Thyroid gland (tissue), 4 donors: ENCODE measurements at regions not wholly inside any gene's neighbourhood (a gene's known extent, or its start where the extent isn't known, plus 50 kb on each side); places are given as distances from the start of the nearest gene placed in this dataset.

Source experiments
- DNase-seq, 2 donors: peaks; one replicate each; pipeline ENCODE4 v3.0.0-alpha.2; 2019
- H3K27ac ChIP-seq, 3 donors: fragments of 200-600 bp; sonication (generic); 1 replicate in 2 of 3; 2 replicates in 1 of 3; pipeline ENCODE4 v1.5.1; 2016 to 2019; ENCODE audit warnings: mild to moderate bottlenecking in 1 of 3, moderate library complexity in 1 of 3
- H3K27me3 ChIP-seq: fragments of 200-600 bp; sonication (generic); one replicate; pipeline ENCODE4 v1.5.1; 2019
- H3K36me3 ChIP-seq, 2 donors: fragments of 200-600 bp; sonication (generic); one replicate each; pipeline ENCODE4 v1.5.1; 2016 to 2019
- H3K4me1 ChIP-seq, 2 donors: fragments of 200-600 bp; sonication (generic); one replicate each; pipeline ENCODE4 v1.5.1; 2017 to 2019
- H3K4me3 ChIP-seq, 3 donors: fragments of 200-600 bp; sonication (generic); replicated peaks in 1 of 3; 1 replicate in 2 of 3; 2 replicates in 1 of 3; pipeline ENCODE4 v1.5.1; 2016; ENCODE audit warnings: mild to moderate bottlenecking in 1 of 3
- H3K9me3 ChIP-seq: fragments of 200-600 bp; sonication (generic); one replicate; pipeline ENCODE4 v1.5.1; 2017
- POLR2A ChIP-seq, 2 donors: fragments of 450-650 bp; IDR thresholded peaks; one replicate each; pipeline ENCODE4 v1.6.1; 2017; ENCODE audit warnings: antibody characterized with exemption in 2 of 2, mild to moderate bottlenecking in 2 of 2, moderate library complexity in 1 of 2
- WGBS, 2 donors: methylation state at CpG; one replicate each; pipeline ENCODE4 v1.1.5; 2017; 5-methylcytosine and 5-hydroxymethylcytosine counted together
- intact Hi-C: fragments of 100-400 bp; cut with DNase I; formaldehyde crosslinking; loops from one replicate; pipeline ENCODE4 v1.15.1; 2023
- TF ChIP-seq, protein P1 (sequence below), 6 experiments: fragments of 200-600 bp in 3 of 6; fragments of 450-650 bp in 3 of 6; sonication (generic) in 3 of 6; IDR thresholded peaks; one replicate each; pipeline ENCODE4 v1.5.1; 2016 to 2019; ENCODE audit warnings: antibody characterized with exemption in 6 of 6, mild to moderate bottlenecking in 2 of 6, inconsistent platforms in 1 of 6, moderate library complexity in 1 of 6

DNA sequence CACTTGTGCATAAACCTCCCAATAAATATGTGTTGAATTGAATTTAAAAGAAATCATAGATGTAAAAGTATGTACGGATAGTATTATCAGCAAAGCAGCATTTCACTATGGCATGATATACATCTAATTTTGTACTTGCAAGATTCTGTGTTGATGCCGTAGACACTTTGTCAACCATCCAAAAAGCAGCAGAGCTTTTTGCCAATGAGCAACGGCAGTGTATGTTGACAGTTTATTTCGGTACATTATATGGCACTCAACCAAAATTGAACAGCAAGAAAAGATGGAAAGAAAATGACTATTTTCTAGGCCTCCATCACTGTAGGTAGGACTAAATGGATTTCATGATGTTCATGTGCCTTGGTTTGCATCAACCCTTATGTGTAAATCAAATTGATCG lies 543.7 kb downstream of the DACH1 start:
- Histone ChIP-seq H3K4me3 (no peak overlapping the region), H3K36me3 (no peaks in the 10 kb centered on the region), H3K27ac (no peak overlapping the region), H3K4me1 (no peaks in the 10 kb centered on the region), H3K9me3 (no peaks in the 10 kb centered on the region), H3K27me3 (no peaks in the 10 kb centered on the region)
- no peak for DNase-seq
- WGBS, 2 donors: 91 to 96% methylated on average over 5 of the region's 5 CpGs
- intact Hi-C loops: no loop called here
- TF ChIP-seq POLR2A (IDR thresholded peaks at IDR 0.05): no peak
- TF ChIP-seq, protein P1, sequence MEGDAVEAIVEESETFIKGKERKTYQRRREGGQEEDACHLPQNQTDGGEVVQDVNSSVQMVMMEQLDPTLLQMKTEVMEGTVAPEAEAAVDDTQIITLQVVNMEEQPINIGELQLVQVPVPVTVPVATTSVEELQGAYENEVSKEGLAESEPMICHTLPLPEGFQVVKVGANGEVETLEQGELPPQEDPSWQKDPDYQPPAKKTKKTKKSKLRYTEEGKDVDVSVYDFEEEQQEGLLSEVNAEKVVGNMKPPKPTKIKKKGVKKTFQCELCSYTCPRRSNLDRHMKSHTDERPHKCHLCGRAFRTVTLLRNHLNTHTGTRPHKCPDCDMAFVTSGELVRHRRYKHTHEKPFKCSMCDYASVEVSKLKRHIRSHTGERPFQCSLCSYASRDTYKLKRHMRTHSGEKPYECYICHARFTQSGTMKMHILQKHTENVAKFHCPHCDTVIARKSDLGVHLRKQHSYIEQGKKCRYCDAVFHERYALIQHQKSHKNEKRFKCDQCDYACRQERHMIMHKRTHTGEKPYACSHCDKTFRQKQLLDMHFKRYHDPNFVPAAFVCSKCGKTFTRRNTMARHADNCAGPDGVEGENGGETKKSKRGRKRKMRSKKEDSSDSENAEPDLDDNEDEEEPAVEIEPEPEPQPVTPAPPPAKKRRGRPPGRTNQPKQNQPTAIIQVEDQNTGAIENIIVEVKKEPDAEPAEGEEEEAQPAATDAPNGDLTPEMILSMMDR (IDR thresholded peaks at IDR 0.05): no peak

DNA sequence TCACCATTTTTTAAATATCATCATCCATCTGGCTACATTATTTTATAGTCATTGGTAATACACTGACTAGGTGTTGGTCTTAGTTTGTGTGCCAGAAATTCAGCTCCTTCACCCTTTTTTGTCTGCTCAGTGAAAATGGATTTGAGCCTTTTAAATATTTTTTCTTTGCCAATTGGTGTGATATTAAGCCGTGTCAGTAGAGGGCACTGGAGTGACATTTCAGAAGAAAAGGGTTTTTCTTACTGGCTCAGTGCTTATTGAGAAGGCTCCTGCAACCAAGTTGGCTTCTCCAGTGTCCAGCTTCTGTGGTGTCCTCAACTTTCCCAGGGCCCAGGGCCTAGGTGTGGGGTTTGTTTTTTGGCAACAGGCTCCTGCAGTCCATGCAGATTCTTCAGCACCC lies 546.6 kb downstream of the DACH1 start:
- no peak overlapping the region for H3K4me3 ChIP-seq
- TF ChIP-seq POLR2A (IDR thresholded peaks at IDR 0.05): no peak
- TF ChIP-seq, protein P1 (IDR thresholded peaks at IDR 0.05): no peak
- intact Hi-C loops: no loop called here
- no peaks in the 10 kb centered on the region for H3K36me3 ChIP-seq
- H3K4me1 ChIP-seq: no peaks in the 10 kb centered on the region
- H3K27ac ChIP-seq: no peak overlapping the region
- no peak for DNase-seq
- H3K27me3 ChIP-seq: no peaks in the 10 kb centered on the region
- no peaks in the 10 kb centered on the region for H3K9me3 ChIP-seq
- 59 to 69% methylated on average over 1 of the region's 1 CpG for WGBS, 2 donors

DNA sequence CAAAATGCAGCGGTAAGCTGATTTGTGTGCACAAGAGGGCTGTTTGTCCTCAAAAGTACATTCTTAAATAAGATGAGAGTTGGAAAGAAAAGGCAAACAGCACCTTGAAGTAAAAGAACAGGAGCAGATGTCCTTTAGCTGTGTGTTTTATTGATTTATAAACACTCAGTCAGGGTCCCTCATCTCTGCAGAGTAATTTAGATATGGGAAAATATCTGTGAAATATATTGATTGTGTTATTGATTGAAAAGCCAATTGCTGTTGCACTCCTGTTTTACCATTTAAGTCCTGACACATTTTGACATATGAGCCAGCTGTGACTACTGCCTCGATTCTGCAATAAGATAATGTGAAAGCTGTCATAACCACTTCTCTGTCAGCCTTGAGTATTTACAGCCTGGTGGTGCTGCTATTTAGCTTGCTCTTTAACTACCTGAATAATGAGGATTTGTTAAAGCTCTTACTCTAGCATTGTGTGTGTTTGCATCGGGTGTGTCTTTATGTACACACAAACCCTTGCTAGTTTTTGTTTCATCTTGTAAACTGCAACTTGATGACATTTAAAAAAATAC lies 550.1 kb downstream of the DACH1 start:
- WGBS, 2 donors: 52 to 63% methylated on average over 3 of the region's 3 CpGs
- TF ChIP-seq, protein P1 (IDR thresholded peaks at IDR 0.05): no peak
- no peak for TF ChIP-seq POLR2A (IDR thresholded peaks at IDR 0.05)
- Histone ChIP-seq H3K27ac (no peak overlapping the region), H3K36me3 (no peaks in the 10 kb centered on the region), H3K9me3 (no peaks in the 10 kb centered on the region), H3K4me1 (no peaks in the 10 kb centered on the region), H3K4me3 (no peak overlapping the region), H3K27me3 (no peaks in the 10 kb centered on the region)
- intact Hi-C loops: no loop called here
- no peak for DNase-seq

DNA sequence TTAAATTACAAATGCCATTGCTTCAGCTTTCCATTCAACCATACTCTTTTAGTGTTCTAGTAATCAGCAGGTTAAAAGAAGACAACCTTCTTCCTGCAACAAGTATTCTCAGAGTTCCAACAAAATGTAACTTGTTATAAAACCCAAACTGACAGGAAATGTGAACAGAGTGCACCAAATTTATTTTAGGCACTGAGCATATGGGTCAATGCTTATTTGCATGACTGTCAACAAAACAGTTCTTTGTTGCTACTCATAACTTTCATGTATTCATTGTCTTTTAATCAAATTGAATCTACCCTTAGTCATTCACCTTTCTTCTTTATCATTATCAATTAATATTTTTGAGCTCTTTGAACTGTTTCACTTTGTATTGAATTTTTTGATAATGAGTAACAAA lies 554.1 kb downstream of the DACH1 start:
- TF ChIP-seq, protein P1 (IDR thresholded peaks at IDR 0.05): no peak
- no peak for TF ChIP-seq POLR2A (IDR thresholded peaks at IDR 0.05)
- intact Hi-C loops: no loop called here
- H3K4me1 ChIP-seq: no peaks in the 10 kb centered on the region
- no peaks in the 10 kb centered on the region for H3K36me3 ChIP-seq
- no peaks in the 10 kb centered on the region for H3K27me3 ChIP-seq
- DNase-seq: no peak
- no peaks in the 10 kb centered on the region for H3K9me3 ChIP-seq
- H3K4me3 ChIP-seq: no peak overlapping the region
- no peak overlapping the region for H3K27ac ChIP-seq

DNA sequence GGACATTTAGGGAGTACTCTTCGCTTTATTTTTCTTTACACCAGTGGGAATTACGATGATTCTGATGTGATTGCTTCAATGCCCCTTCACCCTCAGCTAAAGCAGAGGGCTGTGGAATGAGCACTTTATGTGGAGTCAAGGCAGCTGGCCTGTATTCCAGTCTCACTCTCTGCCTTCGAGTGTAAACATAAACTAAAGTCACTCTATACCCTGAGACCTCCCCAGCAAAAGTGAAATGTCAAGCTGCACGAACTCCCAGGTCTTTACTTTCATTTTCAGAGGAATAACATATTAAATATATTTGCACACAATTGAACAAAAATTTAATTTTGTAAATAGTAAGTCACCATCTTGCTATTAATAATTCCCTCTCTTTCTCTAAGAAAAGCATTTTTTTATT lies 557.1 kb downstream of the DACH1 start:
- Histone ChIP-seq H3K4me1 (no peaks in the 10 kb centered on the region), H3K9me3 (no peaks in the 10 kb centered on the region)
- 82 to 83% methylated on average over 4 of the region's 4 CpGs for WGBS, 2 donors

More for the DNA sequence above, 557.1 kb downstream of the DACH1 start:
- intact Hi-C loops: no loop called here
- H3K36me3 ChIP-seq: no peaks in the 10 kb centered on the region
- no peak for DNase-seq
- no peak overlapping the region for H3K4me3 ChIP-seq
- TF ChIP-seq, protein P1 (IDR thresholded peaks at IDR 0.05): no peak
- TF ChIP-seq POLR2A (IDR thresholded peaks at IDR 0.05): no peak
- no peak overlapping the region for H3K27ac ChIP-seq
- no peaks in the 10 kb centered on the region for H3K27me3 ChIP-seq
